COLO668 (cell line): ENCODE measurements at regions not wholly inside any gene's neighbourhood (a gene's known extent, or its start where the extent isn't known, plus 50 kb on each side); places are given as distances from the start of the nearest gene placed in this dataset.

Source experiments
- DNase-seq: peaks from one replicate; lab custom pipeline; 2025; ENCODE audit not compliant: unreplicated experiment; lab: John Stamatoyannopoulos, UW

GRCh38 chr2:177340158-177340557 is 52.4 kb upstream of the AGPS start:
- DNase-seq: no peak

GRCh38 chr2:177342736-177343135 is 49.8 kb upstream of the AGPS start:
- no peak for DNase-seq
